ENCODE measurements at regions not wholly inside any gene's neighbourhood (a gene's known extent, or its start where the extent isn't known, plus 50 kb on each side); places are given as distances from the start of the nearest gene placed in this dataset.

- no peak for TF ChIP-seq CTCF (IDR thresholded peaks at IDR 0.05; ENCODE audit: poor library complexity, severe bottlenecking)
- no peak for TF ChIP-seq EP300 (conservative IDR thresholded peaks at IDR 0.05; ENCODE audit: poor library complexity, severe bottlenecking)
- TF ChIP-seq TAF1 (IDR thresholded peaks at IDR 0.05; ENCODE audit: low read depth): no peak
- TF ChIP-seq EZH2 (IDR thresholded peaks at IDR 0.05; ENCODE audit: borderline replicate concordance, insufficient read depth, low read length, poor library complexity, severe bottlenecking): no peak
Measured at GRCh38 chr5:109256486-109256885, 153.3 kb downstream of the PJA2 start.

All from neural cell (in vitro differentiated cells).